ENCODE measurements at regions not wholly inside any gene's neighbourhood (a gene's known extent, or its start where the extent isn't known, plus 50 kb on each side); places are given as distances from the start of the nearest gene placed in this dataset.

DNA sequence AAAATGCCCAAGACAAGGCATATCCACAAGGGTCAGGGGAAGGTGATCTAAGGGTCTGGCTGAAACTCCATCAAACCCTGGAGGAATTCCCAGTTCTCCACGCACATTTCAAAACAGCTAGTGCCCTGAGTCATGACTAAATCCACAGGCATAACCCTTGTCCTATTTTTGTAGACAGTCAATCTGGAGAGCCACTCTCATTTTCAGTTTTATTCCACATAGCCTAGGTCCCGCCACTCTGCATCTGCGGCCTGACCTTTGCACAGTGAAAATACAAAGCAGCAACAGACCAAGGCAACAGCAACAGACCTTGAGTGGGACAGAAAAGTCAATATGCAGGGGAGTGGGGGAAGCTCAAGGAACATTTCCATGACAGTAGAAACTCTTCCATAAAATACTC lies 201.4 kb upstream of the NPVF start:
- intact Hi-C loops (cut with micrococcal nuclease; ENCODE audit: unreplicated experiment) = no loop called here
- Histone ChIP-seq H3K4me1 (ENCODE audit: insufficient read depth, low read length, poor library complexity, severe bottlenecking) (no peaks in the 10 kb centered on the region), H3K4me3 (ENCODE audit: low read depth, low read length, poor library complexity, severe bottlenecking) (no peak overlapping the region), H3K27ac (ENCODE audit: low read depth, low read length, poor library complexity, severe bottlenecking) (no peak overlapping the region), H3K36me3 (ENCODE audit: insufficient read depth, low read length, poor library complexity, severe bottlenecking) (no peaks in the 10 kb centered on the region), H3K9me3 (ENCODE audit: low read depth, low read length, poor library complexity, severe bottlenecking) (no peaks in the 10 kb centered on the region), H3K27me3 (replicated peaks; ENCODE audit: insufficient read depth, low read depth, low read length, poor library complexity) (peaks cover 62% of the 10 kb centered on the region)
- TF ChIP-seq, protein P1, sequence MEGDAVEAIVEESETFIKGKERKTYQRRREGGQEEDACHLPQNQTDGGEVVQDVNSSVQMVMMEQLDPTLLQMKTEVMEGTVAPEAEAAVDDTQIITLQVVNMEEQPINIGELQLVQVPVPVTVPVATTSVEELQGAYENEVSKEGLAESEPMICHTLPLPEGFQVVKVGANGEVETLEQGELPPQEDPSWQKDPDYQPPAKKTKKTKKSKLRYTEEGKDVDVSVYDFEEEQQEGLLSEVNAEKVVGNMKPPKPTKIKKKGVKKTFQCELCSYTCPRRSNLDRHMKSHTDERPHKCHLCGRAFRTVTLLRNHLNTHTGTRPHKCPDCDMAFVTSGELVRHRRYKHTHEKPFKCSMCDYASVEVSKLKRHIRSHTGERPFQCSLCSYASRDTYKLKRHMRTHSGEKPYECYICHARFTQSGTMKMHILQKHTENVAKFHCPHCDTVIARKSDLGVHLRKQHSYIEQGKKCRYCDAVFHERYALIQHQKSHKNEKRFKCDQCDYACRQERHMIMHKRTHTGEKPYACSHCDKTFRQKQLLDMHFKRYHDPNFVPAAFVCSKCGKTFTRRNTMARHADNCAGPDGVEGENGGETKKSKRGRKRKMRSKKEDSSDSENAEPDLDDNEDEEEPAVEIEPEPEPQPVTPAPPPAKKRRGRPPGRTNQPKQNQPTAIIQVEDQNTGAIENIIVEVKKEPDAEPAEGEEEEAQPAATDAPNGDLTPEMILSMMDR (conservative IDR thresholded peaks at IDR 0.05; ENCODE audit: low read depth, low read length) = no peak
- TF ChIP-seq EZH2 (IDR thresholded peaks at IDR 0.05; ENCODE audit: borderline replicate concordance, low read depth, low read length, poor library complexity, severe bottlenecking) = no peak
- ChIA-PET CTCF (no interaction called here), POLR2A (ENCODE audit: low non-redundant PET) (interaction anchor here (0.6 kb wide), 1 partner anchor 366 kb away, joined by 4 read pairs; no protein-coding TSS in a partner anchor)
- BruUV-seq (replicated peaks) = no TSS peak
- DNase-seq (ENCODE audit: low spot score) = no peak

DNA sequence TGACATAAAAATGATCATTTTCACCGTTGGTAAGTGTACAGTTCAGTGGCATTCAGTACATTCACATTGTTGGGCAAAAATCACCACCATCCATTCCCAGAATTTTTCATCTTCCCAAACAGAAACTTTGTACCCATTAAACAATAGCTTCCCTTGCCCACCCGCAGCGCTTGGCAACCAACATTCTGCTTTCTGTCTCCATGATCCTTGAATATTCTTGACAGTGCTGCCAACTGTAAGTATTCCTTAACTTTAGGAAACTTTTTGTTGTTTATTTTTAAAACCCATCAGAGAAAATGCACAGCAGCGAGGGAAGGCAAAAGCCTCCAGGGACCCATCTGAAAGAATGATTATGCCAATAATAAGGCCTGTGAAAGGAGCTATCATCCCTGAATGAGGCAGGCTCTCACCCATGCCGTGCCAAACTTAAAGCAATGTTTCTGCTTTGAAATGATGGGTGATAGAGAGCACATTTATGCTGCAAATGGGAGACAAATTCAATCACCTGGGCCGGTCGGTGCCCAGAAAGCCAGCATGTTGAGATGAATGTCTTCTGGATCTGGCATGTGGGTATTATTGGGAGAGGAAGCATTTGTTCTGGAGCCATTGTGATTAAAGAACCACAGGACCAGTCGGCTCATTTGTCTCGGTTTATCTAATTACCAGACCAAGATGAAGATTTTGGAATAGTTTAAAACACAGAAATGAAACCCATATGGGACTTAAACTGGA lies 202.1 kb upstream of the NPVF start:
- BruUV-seq (replicated peaks) = no TSS peak
- CTCF ChIA-PET = no interaction called here
- H3K27ac ChIP-seq (ENCODE audit: low read depth, low read length, poor library complexity, severe bottlenecking) = no peak overlapping the region

DNA sequence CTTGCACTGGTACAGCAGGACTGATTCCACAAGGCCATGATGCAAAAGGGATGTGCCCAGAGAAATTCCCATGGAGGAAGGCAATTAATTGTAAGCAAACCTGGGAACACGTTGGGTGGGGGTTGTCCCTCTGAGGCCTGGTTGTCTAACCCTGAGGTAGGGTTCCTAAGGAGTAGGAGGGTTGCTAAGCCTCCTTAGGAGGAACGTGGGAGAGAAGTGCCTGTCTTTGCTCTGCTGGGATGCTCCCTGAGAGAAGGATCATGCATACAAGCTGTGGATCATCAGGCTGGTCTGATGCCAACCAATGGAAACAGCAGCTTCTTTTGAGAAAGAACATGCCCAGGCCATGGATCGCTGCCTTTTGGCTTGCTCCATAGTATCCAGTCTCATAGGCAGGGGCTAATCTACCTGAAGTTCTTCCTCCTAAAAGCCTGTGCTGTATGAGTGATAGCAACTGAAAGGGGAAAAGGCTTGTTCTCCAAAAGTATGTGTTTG lies 203.7 kb upstream of the NPVF start:
- CTCF ChIA-PET = no interaction called here
- no peak for TF ChIP-seq EZH2 (IDR thresholded peaks at IDR 0.05; ENCODE audit: borderline replicate concordance, low read depth, low read length, poor library complexity, severe bottlenecking)

More for the DNA sequence above, 202.1 kb upstream of the NPVF start:
- TF ChIP-seq, protein P1 (conservative IDR thresholded peaks at IDR 0.05; ENCODE audit: low read depth, low read length) = no peak
- peaks cover 62% of the 10 kb centered on the region for H3K27me3 ChIP-seq (replicated peaks; ENCODE audit: insufficient read depth, low read depth, low read length, poor library complexity)
- DNase-seq (ENCODE audit: low spot score) = no peak
- H3K36me3 ChIP-seq (ENCODE audit: insufficient read depth, low read length, poor library complexity, severe bottlenecking) = no peaks in the 10 kb centered on the region
- POLR2A ChIA-PET (ENCODE audit: low non-redundant PET) = interaction anchor here (0.6 kb wide), 1 partner anchor 366 kb away, joined by 4 read pairs; no protein-coding TSS in a partner anchor
- no peaks in the 10 kb centered on the region for H3K9me3 ChIP-seq (ENCODE audit: low read depth, low read length, poor library complexity, severe bottlenecking)
- intact Hi-C loops (cut with micrococcal nuclease; ENCODE audit: unreplicated experiment) = no loop called here
- no peaks in the 10 kb centered on the region for H3K4me1 ChIP-seq (ENCODE audit: insufficient read depth, low read length, poor library complexity, severe bottlenecking)
- H3K4me3 ChIP-seq (ENCODE audit: low read depth, low read length, poor library complexity, severe bottlenecking) = no peak overlapping the region

DNA sequence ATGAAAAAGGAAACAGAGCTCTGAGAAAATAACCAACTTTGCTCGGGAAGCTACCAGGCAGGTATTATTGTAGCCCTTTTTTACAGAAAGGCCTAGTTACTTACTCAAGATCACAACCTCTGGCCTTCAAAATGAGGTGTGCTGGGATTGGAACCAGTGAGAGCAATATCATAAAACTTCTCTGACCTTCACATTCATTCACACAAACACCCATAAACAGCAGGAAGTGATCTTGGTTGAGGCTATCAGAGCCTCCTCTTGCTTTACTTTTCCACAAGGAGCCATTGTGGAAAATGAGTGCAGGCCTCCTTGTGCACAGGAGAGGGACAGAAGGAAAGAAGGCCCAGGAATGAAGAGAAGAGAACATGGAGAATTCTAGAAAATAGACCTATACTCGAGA lies 204.5 kb upstream of the NPVF start:
- POLR2A ChIA-PET (ENCODE audit: low non-redundant PET) = no interaction called here
- BruUV-seq (replicated peaks) = no TSS peak
- intact Hi-C loops (cut with micrococcal nuclease; ENCODE audit: unreplicated experiment) = no loop called here

More for the DNA sequence above, 203.7 kb upstream of the NPVF start:
- BruUV-seq (replicated peaks) = no TSS peak
- intact Hi-C loops (cut with micrococcal nuclease; ENCODE audit: unreplicated experiment) = no loop called here
- H3K4me3 ChIP-seq (ENCODE audit: low read depth, low read length, poor library complexity, severe bottlenecking) = no peak overlapping the region
- no peak overlapping the region for H3K27ac ChIP-seq (ENCODE audit: low read depth, low read length, poor library complexity, severe bottlenecking)
- peaks cover 46% of the 10 kb centered on the region for H3K27me3 ChIP-seq (replicated peaks; ENCODE audit: insufficient read depth, low read depth, low read length, poor library complexity)
- no peaks in the 10 kb centered on the region for H3K36me3 ChIP-seq (ENCODE audit: insufficient read depth, low read length, poor library complexity, severe bottlenecking)
- no peaks in the 10 kb centered on the region for H3K9me3 ChIP-seq (ENCODE audit: low read depth, low read length, poor library complexity, severe bottlenecking)
- no peak for DNase-seq (ENCODE audit: low spot score)
- H3K4me1 ChIP-seq (ENCODE audit: insufficient read depth, low read length, poor library complexity, severe bottlenecking) = no peaks in the 10 kb centered on the region
- POLR2A ChIA-PET (ENCODE audit: low non-redundant PET) = no interaction called here

More for the DNA sequence above, 204.5 kb upstream of the NPVF start:
- DNase-seq (ENCODE audit: low spot score) = no peak
- Histone ChIP-seq H3K4me3 (ENCODE audit: low read depth, low read length, poor library complexity, severe bottlenecking) (no peak overlapping the region), H3K36me3 (ENCODE audit: insufficient read depth, low read length, poor library complexity, severe bottlenecking) (no peaks in the 10 kb centered on the region), H3K27ac (ENCODE audit: low read depth, low read length, poor library complexity, severe bottlenecking) (no peak overlapping the region), H3K9me3 (ENCODE audit: low read depth, low read length, poor library complexity, severe bottlenecking) (no peaks in the 10 kb centered on the region), H3K27me3 (replicated peaks; ENCODE audit: insufficient read depth, low read depth, low read length, poor library complexity) (peaks cover 40% of the 10 kb centered on the region), H3K4me1 (ENCODE audit: insufficient read depth, low read length, poor library complexity, severe bottlenecking) (no peaks in the 10 kb centered on the region)
- CTCF ChIA-PET = no interaction called here
- no peak for TF ChIP-seq EZH2 (IDR thresholded peaks at IDR 0.05; ENCODE audit: borderline replicate concordance, low read depth, low read length, poor library complexity, severe bottlenecking)
